ENCODE measurements at regions not wholly inside any gene's neighbourhood (a gene's known extent, or its start where the extent isn't known, plus 50 kb on each side); places are given as distances from the start of the nearest gene placed in this dataset.
A peak's percentile ranks its signal among the peaks of the same experiment; 100 is the strongest.

DNA sequence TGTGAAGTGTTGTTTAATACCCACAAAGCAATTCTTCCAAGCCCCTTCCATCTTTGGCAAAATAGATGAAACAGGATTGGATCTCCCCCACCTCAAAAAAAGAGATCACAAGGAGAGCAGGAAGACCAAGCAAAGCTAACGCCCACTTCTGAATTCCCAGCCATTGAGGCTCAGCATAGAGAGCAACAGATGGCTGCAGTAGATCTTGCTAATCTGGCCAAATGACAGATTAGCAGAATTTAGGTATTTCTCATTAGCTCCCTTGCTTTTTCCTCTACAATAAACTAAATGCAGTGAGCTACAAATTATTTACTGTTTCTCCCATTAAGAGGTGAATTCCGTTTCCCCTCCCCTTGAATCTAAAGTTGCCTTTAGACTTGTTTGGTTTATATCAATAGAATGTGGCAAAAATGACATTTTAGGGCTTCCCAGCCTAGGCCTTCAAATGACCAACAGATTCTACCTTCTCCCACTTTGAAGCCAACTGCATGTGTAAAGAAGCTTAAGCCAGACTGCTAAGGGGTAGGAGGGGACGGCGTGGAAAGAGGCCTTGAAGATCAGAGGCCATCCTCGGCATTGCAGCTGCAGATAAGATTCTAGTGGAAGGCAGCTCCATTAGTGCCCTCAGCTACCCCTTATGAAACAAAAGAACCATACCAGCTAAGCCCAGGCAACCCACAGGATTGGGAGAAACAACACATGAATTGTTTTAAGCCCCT lies 56.8 kb upstream of the CPEB4 start (continued):
- TF ChIP-seq VEZF1 (CRISPR knock-in tag; IDR thresholded peaks at IDR 0.05) (no peak), CBFA2T2 (conservative IDR thresholded peaks at IDR 0.05) (0 out of 2 replicates have a peak, but pooled peaks have one; percentile 5), MAFF (IDR thresholded peaks at IDR 0.05; ENCODE audit: low read length) (no peak), MYC (IDR thresholded peaks at IDR 0.05; ENCODE audit: low read depth, low read length) (no peak), MYC (CRISPR knock-in tag; IDR thresholded peaks at IDR 0.05; ENCODE audit: borderline replicate concordance, low read depth) (no peak), RFX7 (CRISPR knock-in tag; IDR thresholded peaks at IDR 0.05) (no peak), TRIM25 (IDR thresholded peaks at IDR 0.05; ENCODE audit: borderline replicate concordance) (no peak), BRD9 (IDR thresholded peaks at IDR 0.05; ENCODE audit: low read depth, partially characterized antibody) (peak; percentile 16), MAFK (IDR thresholded peaks at IDR 0.05; ENCODE audit: low read length) (no peak), TBL1XR1 (IDR thresholded peaks at IDR 0.05; ENCODE audit: low read length in 2 of 2) (no peak), SIN3A (IDR thresholded peaks at IDR 0.05; ENCODE audit: borderline replicate concordance in 2 of 2, control insufficient read depth in 1 of 2, low read depth in 2 of 2, low read length in 2 of 2) (no peak), ARNT (IDR thresholded peaks at IDR 0.05) (no peak), SIRT6 (IDR thresholded peaks at IDR 0.05; ENCODE audit: low read depth, low read length) (no peak), RHOXF2B (CRISPR knock-in tag; conservative IDR thresholded peaks at IDR 0.05) (no peak), ZNF561 (CRISPR knock-in tag; conservative IDR thresholded peaks at IDR 0.05) (no peak), HLTF (IDR thresholded peaks at IDR 0.05) (no peak), PURB (CRISPR knock-in tag; IDR thresholded peaks at IDR 0.05; ENCODE audit: low read depth) (no peak), PHB2 (IDR thresholded peaks at IDR 0.05; ENCODE audit: low read depth) (no peak), SP2 (IDR thresholded peaks at IDR 0.05; ENCODE audit: extremely low read depth, low read depth, low read length, poor library complexity, severe bottlenecking) (no peak)
- TF ChIP-seq, protein P1, sequence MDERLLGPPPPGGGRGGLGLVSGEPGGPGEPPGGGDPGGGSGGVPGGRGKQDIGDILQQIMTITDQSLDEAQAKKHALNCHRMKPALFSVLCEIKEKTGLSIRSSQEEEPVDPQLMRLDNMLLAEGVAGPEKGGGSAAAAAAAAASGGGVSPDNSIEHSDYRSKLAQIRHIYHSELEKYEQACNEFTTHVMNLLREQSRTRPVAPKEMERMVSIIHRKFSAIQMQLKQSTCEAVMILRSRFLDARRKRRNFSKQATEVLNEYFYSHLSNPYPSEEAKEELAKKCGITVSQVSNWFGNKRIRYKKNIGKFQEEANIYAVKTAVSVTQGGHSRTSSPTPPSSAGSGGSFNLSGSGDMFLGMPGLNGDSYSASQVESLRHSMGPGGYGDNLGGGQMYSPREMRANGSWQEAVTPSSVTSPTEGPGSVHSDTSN (CRISPR knock-in tag; IDR thresholded peaks at IDR 0.05; ENCODE audit: low read depth), result no peak
- TF ChIP-seq, protein P1 (tag; conservative IDR thresholded peaks at IDR 0.05; ENCODE audit: low read depth), result 0 out of 2 replicates have a peak, but pooled peaks have one; percentile 29
- TF ChIP-seq, protein P2, sequence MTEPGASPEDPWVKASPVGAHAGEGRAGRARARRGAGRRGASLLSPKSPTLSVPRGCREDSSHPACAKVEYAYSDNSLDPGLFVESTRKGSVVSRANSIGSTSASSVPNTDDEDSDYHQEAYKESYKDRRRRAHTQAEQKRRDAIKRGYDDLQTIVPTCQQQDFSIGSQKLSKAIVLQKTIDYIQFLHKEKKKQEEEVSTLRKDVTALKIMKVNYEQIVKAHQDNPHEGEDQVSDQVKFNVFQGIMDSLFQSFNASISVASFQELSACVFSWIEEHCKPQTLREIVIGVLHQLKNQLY (CRISPR knock-in tag; conservative IDR thresholded peaks at IDR 0.05), result no peak

Data from K562 (cell line).